ENCODE measurements at regions not wholly inside any gene's neighbourhood (a gene's known extent, or its start where the extent isn't known, plus 50 kb on each side); places are given as distances from the start of the nearest gene placed in this dataset.

- TF ChIP-seq POLR2A (IDR thresholded peaks at IDR 0.05): no peak
- no peak for TF ChIP-seq CTCF (IDR thresholded peaks at IDR 0.05)
Measured at GRCh38 chr6:22636452-22636851, 67.1 kb downstream of the HDGFL1 start.

All from right lobe of liver (tissue), 4 donors.